H1 (cell line): ENCODE measurements at regions not wholly inside any gene's neighbourhood (a gene's known extent, or its start where the extent isn't known, plus 50 kb on each side); places are given as distances from the start of the nearest gene placed in this dataset.

Source experiments
- CHD7 ChIP-seq: fragments of 300-600 bp; sonication (generic); IDR thresholded peaks from 2 replicates; pipeline ENCODE4 v1.7.1; 2012; ENCODE audit warnings: low read length, moderate library complexity, mild to moderate bottlenecking, inconsistent platforms; ENCODE audit not compliant: insufficient replicate concordance

DNA sequence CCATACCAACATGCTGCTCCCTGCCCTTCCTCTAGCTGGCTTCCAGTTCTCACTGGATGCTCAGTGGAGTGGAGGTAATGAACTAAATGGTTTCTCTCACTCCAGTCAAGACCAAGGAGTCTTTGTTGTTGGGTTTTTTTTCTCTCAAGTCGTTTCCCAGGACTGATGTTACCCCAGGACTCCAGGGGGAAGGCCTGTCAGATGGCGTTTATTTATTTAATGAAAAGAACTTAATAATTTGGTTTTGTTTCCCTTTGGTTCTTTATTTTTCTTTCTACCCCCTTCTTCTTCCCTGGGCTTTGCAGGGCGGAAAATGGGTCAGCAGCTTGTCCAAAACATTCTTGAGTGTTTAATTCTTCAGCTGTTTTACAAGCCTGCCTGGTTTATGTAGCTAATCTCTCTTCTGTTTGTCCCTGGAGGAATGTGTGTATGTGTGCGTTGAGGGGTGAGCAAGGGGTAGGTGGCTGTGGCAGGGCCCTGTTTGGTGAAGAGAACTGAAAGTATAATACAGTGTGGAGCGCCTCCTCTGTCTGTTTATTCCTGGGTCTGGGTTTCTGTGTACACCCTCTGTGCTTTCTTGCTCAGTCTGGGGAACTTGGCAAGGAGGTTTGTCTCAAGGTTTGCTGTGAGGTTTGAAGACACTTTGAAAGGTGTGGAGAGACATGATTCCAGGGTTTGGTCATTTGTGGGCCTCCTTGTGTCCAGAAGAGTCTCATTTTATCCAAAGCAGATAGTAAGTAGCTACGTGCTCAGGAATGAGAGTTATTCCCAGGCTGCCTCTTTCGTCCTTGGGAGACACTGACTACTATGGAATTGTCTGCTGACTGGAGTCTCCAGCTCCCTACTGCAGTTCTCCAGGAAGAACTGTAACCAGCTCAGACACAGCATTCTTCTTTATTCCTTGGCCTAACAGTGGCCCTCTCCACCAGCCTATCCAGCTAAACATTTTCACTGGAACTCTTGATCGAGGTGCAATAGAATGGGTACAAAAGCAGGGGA lies 175.5 kb downstream of the ADAMTS15 start (continued):
- no peak for TF ChIP-seq CHD7
